ENCODE measurements at regions not wholly inside any gene's neighbourhood (a gene's known extent, or its start where the extent isn't known, plus 50 kb on each side); places are given as distances from the start of the nearest gene placed in this dataset.
A peak's percentile ranks its signal among the peaks of the same experiment; 100 is the strongest.
"Not testable (repeated sequence)": the region's sequence is repeated elsewhere in the genome, so short reads cannot be mapped to it uniquely, and the experiment has no call there.

DNA sequence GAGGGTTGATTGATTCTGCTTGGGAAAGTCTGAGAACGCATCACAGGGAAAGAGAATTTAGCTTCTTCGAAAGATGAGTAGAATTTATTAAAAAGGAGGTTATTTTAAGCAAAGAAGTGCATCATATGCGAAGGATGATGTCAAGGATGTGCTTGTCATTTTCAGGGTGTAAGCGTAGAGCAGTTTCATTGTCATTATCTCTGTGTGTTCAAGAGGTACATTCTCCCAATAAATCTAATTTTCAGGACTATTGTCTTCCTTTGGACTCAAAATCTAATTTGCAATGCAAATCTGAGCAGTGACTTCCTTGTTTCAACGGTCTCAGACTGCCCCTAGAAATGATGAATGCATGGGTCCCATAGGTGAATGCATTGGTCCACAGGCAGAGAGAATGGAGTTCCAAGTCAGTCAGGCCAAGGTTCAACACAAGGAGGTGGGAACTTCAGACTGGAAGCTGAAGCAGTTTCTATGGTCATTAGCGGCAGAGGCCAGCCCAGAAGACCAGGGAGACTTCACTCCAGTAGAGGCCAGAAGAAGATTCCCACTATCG is 99.8 kb downstream of the CDC42EP3 start:
- DNase-seq: no peak

DNA sequence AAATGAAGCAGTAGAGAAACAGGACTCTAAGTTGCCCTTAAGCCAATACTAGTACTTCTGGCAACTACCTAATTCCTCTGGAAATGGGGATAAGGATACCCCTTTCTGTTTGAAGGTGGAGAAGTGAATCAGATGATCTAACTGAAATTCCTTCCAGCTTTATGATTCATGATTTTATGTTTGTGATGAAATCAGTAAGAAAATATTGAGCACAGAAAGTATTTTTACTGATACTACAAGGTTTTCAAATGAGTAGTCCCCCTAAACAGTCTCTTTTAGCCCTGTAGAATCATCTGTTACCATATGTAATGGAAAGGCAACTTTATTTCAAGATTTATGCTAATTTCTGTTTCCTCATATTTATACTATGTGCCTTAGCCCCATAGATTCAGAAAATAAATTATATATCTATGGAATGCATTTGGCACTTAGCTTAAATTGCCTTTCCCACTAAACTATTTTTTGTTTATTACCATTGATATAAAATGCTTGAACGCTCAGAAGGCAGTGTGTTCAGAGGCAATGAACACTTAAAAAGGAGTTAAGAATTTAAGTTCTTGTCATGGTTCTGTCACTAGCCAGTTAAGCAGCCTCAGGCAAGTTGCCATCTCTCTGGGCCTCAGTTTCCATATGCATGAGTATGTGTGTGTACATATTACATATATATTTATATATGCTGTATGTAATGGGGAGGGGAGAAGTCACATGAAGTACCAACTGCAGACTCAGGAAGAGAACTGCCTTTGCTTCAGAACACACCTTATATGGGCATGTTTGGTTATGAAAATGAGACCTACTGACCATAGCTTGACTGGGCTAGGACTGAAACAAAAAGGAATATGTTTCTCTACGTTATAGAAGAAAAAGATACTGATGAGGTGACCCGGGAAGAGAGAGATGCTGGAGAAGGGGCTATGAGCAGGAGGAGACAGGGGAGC is 97.7 kb downstream of the CDC42EP3 start:
- no peak for DNase-seq

DNA sequence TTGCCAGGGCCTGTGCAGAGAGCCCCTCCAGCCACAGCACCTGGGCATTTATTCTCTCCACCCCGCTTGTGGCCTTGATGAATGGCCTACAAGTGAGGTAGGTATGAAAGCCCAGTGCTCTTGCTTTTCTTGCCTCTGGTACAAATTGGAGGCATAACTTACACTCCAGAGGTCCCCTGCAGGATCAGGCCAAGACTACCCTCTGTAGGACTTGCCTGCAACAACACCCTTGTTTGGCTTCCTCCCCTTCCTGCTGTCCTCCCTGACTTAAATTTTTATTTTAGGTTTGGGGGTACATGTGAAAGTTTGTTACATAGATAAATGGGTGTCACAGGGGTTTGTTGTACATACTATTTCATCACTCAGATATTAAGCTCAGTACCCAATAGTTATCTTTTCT is 95.7 kb downstream of the CDC42EP3 start:
- DNase-seq: no peak

DNA sequence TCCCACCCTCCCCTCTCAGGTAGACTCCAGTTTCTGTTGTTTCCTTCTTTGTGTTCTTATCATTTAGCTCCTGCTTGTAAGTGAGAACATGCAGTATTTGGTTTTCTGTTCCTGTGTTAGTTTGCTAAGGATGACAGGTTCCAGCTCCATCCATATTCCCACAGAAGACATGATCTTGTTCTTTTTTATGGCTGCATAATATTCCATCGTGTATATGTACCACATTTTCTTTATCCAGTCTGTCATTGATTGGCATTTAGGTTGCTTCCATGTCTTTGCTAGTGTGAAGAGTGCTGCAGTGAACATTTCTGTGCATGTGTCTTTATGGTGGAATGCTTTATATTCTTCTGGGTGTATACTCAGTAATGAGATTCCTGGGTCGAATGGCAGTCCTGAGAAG is 95.2 kb downstream of the CDC42EP3 start:
- not testable (repeated sequence) for DNase-seq

DNA sequence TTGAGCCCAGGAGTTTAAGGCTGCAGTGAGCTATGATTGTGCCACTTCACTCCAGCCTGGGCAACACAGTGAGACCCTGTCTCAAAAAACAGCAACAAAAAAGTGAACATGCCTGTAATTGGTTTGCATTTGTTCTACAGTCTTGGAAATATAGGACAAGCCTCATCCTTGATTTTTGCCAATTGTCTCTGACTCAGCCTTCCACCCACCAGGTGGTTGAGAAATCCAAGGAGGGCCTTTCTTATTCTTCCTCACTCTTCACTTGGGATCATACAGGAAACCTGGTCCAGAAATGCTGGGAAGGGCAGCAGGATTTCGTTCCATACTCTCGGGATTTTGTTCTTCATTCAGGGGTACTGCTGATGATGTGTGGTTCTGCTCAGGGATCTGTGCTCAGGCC is 94.6 kb downstream of the CDC42EP3 start:
- no peak for DNase-seq

DNA sequence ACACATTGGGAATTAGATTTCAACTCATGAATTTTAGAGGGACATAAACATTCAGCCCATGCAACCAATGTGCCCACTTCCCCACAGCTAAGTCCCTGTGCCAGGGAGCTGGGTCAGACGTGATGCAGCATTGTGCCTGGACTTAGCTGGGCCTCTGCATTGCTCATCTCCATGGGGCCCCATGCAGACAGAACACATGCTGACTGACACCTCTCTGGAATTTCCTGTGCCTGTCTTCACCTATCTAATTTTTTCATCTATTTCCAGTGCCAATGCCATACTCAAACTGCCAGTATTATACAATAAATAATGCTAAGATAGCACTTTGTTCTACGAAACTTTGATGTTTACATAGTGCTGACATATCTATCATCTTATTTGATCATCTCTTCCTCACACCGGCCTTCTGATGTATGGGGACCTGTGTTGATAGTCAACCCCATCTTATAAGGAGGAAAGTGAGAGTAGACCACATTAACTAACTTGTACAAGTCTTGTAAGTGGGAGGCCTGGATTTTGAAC is 92.2 kb downstream of the CDC42EP3 start:
- no peak for DNase-seq

DNA sequence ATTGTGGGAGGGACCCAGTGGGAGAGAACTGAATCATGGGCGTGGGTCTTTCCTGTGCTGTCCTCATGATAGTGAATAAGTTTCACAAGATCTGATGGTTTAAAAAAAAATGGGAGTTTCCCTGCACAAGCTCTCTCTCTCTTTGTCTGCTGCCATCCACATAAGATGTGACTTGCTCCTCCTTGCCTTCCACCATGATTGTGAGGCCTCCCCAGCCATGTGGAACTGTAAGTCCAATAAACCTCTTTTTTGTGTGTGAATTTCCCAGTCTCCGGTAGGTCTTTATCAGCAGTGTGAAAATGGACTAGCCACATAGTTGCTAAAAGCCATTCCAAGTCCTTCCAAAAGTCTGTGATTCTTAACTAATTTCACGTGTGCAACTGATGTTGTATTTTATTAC is 91.5 kb downstream of the CDC42EP3 start:
- DNase-seq: not testable (repeated sequence)

DNA sequence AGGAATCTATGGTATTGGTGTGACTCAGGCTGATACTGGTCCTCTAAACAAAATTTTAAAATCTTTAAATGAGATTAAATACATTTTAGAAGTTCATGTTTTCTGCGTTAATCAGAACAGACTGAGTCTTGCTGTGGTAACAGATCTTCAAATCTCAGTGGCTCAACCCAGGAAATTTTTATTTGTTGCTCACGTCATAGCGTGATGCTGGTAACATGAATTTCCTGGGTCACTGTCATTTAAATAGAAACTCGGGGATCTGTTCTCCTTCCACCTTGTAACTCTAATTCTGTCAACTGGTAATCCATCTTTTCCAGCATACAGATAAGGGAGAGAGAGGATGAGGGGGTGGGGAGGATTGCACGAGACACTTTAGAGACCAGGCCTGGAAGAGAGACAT is 90.0 kb downstream of the CDC42EP3 start:
- DNase-seq: no peak

DNA sequence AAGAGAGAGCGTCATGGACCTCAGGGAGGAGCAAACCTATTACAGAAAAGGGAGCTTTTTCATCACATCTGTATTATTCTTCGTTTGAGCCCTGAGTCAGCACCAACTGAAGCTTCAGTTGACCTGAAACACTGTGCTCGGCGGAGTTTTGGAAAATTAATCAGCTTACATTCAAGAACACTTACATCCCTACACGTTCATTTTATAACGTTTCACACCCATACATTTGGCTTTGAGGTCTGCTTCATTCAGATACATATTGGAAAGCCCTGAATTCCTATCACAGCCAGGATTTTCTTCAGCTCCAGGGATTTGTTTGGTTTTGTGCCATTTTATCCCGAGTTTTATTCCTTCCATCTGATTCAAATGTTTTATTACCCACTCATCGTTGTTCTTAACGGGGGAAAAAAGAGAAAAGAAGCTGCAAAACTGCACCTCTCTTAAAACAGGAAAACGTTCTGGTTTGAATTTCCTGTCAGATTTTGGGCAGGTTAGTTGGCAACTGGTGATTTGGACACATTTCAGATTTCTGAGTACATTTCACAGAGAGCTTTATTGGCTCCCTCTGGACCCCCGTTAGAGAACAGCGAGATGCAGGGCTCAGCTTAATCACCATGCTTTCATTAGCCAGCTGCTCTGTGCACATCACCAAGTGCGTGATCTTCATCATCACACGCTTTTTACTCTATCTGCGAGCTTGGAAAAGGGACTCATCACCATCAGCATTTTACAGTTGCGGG is 88.8 kb downstream of the CDC42EP3 start:
- peak; percentile 50 for DNase-seq

DNA sequence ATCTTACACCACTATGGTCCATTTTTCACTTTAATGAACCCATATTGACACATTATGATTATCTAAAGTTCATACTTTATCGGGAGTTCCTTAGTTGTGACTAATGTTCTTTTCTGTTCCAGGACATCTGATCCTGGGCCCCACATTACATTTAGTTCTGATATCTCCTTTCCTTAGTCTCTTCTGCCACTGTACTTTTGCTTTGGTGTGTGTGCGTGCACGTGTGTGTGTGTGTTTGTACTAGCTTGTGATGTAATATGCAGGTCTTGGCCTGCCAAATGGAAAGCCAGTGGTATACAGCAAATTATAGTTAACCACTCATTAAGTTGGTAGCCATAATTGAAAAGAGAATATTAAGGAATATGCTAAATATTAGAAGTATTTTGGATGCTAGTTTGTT is 88.0 kb downstream of the CDC42EP3 start:
- DNase-seq: no peak

DNA sequence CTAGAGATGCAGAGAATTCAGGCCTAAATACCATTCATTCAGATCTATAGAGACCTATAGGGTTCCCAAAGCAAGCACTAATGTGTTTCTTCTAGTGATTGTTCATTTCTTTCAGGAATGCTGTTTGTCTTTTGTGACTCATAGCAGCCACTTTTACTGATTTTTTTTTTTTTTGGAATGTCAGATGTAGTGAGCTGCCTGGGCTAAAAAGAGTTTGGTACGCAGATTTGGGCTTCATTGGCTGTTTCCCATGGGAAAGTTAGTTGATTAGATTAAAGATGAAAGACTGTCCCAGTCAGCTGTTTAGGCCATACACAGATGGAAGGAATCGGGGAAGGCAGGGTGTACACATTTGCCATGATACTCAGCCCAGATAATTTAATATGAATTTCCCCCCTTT is 87.6 kb downstream of the CDC42EP3 start:
- no peak for DNase-seq

DNA sequence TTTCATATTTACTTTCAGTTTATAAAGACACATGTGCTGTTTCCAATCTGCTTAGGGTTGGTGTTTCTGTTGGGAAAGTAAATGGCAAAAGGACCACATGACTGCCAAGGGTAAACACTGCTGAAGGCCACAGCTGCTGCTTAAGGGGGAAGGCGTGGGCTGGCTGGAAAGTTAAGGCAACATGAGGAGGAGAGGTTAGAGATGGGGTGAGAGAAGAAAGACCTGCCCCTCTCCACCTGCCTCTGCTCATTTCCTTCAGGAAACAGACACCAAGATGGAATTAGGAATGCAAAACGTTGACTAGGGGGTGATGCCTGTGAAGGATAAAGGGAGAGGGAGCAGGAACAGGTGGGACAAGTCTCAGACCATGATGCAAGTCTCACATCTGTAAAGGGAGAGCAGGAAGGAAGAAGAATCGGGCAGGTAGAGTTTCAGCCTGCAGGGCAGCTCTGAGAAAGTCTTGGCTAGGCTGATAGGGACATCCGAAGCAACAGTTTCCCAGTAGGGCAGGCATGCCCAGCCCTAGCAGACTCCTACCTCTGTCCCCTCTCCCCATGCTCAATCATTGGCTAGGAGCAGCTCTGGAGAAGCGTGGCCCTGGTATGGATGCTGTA is 86.0 kb downstream of the CDC42EP3 start:
- DNase-seq: no peak

DNA sequence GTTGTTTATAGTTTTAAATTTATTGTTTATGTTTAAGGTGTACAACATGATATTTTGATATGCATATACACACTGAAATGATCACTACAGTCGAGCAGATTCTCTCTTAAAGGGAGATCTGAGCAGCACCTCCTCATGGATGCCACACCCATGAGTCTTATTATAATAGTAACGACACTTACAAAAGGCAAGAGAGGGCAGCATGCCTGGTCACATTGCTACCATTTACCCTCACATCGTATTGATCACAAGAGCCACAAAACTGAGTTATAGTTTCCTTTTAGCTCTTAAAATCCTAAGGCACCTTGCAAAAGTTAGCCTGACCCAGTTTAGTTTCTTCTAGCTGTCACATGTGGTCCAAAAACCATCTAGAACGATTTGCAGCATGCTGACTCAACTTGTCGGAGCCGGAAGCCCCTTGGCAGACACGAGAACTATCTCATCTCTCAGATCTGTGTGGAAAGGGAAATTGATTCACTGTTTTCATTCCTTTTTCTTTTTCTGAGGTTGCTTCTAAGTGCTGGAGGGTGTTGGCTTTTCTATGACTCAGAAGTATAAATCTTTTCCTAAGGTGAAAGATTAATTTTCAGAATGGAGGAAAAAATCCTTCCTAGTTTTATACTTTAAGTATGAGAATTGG is 85.3 kb downstream of the CDC42EP3 start:
- DNase-seq: peak; percentile 45

DNA sequence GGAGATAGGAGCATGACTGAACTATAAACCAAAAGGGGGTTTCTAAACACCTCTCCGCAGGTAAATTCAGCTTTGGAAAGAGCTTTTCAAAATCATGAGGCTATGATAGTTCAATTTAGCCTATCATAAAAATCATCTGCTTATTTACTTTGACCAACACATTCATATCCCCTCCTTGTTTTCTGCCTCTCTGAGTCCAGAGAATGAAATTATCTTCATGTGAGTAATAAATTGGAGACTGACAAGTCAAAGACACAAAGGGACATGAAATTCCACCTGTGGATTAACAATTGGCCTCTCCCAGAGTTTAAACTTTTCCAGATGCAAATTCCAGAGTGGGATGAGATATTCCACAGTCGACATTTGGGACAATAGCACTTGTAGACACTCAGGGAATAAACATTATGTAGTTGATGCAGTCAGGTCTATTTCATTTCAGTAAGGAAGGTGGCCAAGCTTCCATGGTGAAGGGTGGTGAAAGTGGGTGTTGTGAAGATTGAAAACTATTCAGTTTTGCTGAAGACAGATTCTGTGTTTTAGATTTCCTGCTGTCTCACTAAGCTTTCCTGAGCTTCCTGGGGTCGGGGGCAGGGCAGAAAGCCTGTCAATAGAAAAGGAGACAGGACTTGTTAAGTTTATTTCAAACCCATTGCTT is 84.7 kb downstream of the CDC42EP3 start:
- DNase-seq: no peak

DNA sequence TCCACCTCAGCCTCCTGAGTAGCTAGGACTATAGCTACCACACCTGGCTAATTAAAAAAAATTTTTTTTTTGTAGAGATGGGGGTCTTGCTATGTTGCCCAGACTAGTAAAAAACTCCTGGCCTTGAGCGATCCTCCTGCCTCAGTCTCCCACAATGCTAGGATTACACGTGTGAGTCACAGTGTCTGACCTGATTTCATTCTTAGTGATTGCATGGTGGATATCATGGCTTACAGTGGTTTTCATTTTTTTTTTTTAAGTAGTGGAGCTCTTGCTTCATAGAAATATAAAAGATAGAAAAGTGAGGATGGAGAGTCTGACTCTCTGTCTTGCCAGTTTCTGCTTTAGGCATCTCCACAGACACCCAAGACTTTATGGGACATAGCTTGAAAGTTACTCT is 83.6 kb downstream of the CDC42EP3 start:
- DNase-seq: no peak

DNA sequence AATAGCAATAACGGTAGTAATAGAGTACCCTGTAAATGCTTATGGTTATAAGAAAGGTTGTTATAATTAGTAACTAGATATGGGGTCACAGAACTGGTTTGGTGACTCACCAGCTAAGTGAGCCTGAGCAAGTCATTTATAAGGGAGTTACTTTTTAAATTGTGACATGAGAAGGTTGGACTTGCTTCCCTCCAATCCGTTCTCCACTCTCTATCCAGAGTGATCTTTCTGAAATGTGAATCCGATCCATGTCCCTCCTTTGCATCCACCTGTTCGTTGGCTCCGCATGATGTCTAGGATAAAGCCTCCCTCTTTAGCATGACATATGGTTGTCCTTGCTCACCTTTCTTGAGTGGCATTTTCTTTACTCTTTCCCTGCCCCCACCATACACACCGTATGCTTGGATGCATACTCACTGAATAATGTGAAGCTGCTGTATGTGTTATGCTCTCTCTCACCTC is 83.1 kb downstream of the CDC42EP3 start:
- DNase-seq: no peak

DNA sequence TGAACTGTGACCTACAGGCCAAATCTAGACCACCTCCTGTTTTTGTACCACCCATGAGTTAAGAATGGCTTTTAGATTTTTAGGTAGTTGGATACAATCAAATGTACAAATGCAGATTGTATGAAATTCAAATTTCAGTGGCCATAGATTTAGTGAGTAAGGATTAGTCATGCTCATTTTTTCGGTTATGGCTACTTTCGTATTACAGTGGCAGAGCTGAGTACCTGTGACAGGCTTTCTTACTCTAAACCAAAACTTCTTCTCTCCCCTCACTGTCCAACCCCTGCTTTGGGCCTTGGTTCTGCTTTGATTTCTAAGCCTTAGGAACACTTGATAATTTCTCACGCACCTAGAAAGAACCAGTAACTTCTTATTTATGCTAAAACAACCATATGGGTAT is 82.1 kb downstream of the CDC42EP3 start:
- DNase-seq: no peak

DNA sequence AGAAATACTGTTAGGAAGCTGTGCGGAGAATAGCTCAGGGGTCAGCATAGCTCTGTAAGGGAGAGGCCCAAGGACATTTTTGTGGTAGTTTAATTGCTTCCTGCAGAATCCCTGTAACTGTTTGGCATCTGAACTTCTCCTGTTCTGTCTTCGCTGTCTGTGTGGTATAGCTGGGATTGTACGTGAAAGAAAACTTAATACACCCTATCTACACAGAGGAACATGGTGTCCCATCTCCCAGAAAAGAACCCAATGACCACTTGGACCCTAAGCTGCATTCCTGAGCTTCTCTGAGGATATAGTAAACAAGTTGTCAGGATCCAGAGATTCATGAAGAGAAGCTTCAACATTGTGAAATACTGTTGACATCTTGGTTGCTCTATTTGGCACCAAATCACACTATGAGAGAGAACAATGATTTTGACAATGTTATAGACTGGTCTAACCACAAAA is 81.3 kb downstream of the CDC42EP3 start:
- DNase-seq: no peak

Data from hindlimb muscle (tissue), 1 donor.